Sigmoid colon (tissue), 6 donors: ENCODE measurements at regions not wholly inside any gene's neighbourhood (a gene's known extent, or its start where the extent isn't known, plus 50 kb on each side); places are given as distances from the start of the nearest gene placed in this dataset.

Experiments used
- DNase-seq: peaks from one replicate; pipeline ENCODE4 v3.0.0-alpha.2; 2019
- H3K27ac ChIP-seq, 4 donors: fragments of 200-600 bp; sonication (generic); one replicate each; pipeline ENCODE4 v1.5.1; 2016 to 2019; ENCODE audit warnings: mild to moderate bottlenecking in 1 of 4
- H3K27me3 ChIP-seq, 3 donors: fragments of 200-600 bp; sonication (generic); one replicate each; pipeline ENCODE4 v1.5.1; 2019; ENCODE audit warnings: mild to moderate bottlenecking in 1 of 3
- H3K36me3 ChIP-seq, 4 donors: fragments of 200-600 bp; sonication (generic); one replicate each; pipeline ENCODE4 v1.5.1; 2016 to 2019
- H3K4me1 ChIP-seq, 4 donors: fragments of 200-600 bp; sonication (generic); one replicate each; pipeline ENCODE4 v1.5.1; 2017 to 2019
- H3K4me3 ChIP-seq, 4 donors: fragments of 200-600 bp; sonication (generic); one replicate each; pipeline ENCODE4 v1.5.1; 2017 to 2019; ENCODE audit warnings: mild to moderate bottlenecking in 2 of 4, moderate library complexity in 1 of 4
- H3K9me3 ChIP-seq, 4 donors: fragments of 200-600 bp in 3 of 4; sonication (generic) in 3 of 4; one replicate each; pipeline versions ENCODE4 v1.5.1 to v1.6.1; 2013 to 2019
- EP300 ChIP-seq, 4 donors: sonication (generic); formaldehyde crosslinking; IDR thresholded peaks; one replicate each; pipeline ENCODE4 v1.6.1; 2017; ENCODE audit warnings: antibody characterized with exemption in 4 of 4
- POLR2A ChIP-seq, 2 donors: fragments of 450-650 bp; IDR thresholded peaks; one replicate each; pipeline ENCODE4 v1.6.1; 2016; ENCODE audit warnings: antibody characterized with exemption in 2 of 2, mild to moderate bottlenecking in 2 of 2, moderate library complexity in 2 of 2
- POLR2AphosphoS5 ChIP-seq, 4 donors: sonication (generic); formaldehyde crosslinking; IDR thresholded peaks; one replicate each; pipeline ENCODE4 v1.6.1; 2017; ENCODE audit warnings: antibody characterized with exemption in 4 of 4
- WGBS, 2 donors: extraction: QIAGEN DNeasy Blood & Tissue Kit; methylation state at CpG; one replicate each; pipeline ENCODE4 v1.1.7; 2013; 5-methylcytosine and 5-hydroxymethylcytosine counted together
- intact Hi-C: fragments of 100-400 bp; cut with DNase I; formaldehyde crosslinking; loops from one replicate; pipeline ENCODE4 v1.15.1; 2023
- TF ChIP-seq, protein P1 (sequence below), 4 experiments: fragments of 450-650 bp in 3 of 4; fragments of 200-600 bp in 1 of 4; IDR thresholded peaks; one replicate each; pipeline ENCODE4 v1.5.1; 2016 to 2019; ENCODE audit warnings: antibody characterized with exemption in 4 of 4, mild to moderate bottlenecking in 3 of 4, moderate library complexity in 2 of 4
- donor health status: healthy with polysubstance abuse.
- donor health status: healthy.

DNA sequence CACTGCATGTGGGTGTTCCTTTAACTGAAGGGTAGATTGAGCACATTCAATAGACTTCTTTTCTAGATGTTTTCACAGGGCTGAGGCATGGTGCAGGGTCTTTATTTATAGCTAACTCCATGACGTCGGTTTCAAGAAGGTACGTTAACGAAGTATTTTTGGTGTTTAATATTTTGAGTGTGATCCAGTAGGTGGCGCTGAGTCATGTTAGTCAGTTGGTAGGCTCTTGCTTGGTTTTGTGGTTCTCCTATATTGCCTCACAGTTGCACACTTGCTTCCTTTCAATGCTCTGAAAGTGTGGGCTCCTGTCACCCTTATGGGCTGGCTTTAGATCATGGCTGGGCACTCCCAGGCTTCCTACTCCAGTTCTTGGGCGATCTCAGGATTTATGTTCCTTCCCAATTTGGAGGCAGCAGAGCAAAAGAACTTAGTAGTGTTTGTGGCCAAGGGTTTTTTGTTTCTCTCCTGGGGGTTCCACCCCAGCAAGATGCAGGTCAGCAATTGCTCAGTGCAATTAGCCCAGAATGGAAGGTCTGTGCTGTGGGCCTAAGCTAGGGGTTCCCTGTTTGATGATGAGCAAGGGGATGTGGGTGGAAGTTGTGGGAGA, 471.6 kb upstream of the FOXG1 start:
- Histone ChIP-seq H3K4me3 (no peak overlapping the region), H3K9me3 (peaks cover 0 to 2% (median 0%) of the 10 kb centered on the region in 4 donors), H3K4me1 (no peaks in the 10 kb centered on the region), H3K36me3 (no peaks in the 10 kb centered on the region), H3K27me3 (no peaks in the 10 kb centered on the region), H3K27ac (no peak overlapping the region)
- no peak for DNase-seq
- WGBS, 2 donors, result 28 to 46% methylated on average over 6 of the region's 6 CpGs
- intact Hi-C loops, result no loop called here
- TF ChIP-seq, protein P1, sequence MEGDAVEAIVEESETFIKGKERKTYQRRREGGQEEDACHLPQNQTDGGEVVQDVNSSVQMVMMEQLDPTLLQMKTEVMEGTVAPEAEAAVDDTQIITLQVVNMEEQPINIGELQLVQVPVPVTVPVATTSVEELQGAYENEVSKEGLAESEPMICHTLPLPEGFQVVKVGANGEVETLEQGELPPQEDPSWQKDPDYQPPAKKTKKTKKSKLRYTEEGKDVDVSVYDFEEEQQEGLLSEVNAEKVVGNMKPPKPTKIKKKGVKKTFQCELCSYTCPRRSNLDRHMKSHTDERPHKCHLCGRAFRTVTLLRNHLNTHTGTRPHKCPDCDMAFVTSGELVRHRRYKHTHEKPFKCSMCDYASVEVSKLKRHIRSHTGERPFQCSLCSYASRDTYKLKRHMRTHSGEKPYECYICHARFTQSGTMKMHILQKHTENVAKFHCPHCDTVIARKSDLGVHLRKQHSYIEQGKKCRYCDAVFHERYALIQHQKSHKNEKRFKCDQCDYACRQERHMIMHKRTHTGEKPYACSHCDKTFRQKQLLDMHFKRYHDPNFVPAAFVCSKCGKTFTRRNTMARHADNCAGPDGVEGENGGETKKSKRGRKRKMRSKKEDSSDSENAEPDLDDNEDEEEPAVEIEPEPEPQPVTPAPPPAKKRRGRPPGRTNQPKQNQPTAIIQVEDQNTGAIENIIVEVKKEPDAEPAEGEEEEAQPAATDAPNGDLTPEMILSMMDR (IDR thresholded peaks at IDR 0.05), result no peak
- no peak for TF ChIP-seq POLR2AphosphoS5 (IDR thresholded peaks at IDR 0.05)
- TF ChIP-seq POLR2A (IDR thresholded peaks at IDR 0.05), result no peak
- no peak for TF ChIP-seq EP300 (IDR thresholded peaks at IDR 0.05)

DNA sequence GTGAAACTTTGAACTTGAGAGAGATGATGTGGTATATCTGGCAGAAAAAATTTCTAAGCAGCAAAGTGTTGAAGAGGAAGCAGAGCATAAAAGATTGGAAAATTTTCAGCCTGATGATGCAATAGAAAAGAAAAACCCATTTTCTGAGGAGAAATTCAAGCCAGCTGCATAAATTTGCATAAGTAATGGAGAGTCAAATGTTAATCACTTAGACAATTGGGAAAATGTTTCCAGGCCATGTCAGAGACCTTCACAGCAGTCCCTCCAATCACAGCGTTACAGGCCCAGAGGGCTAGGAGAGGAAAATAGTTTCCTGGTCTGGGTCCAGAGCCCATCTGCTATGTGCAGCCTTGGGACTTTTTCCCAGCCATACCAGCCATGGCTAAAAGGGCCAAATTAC, 469.0 kb upstream of the FOXG1 start:
- no peak for TF ChIP-seq POLR2AphosphoS5 (IDR thresholded peaks at IDR 0.05)
- TF ChIP-seq EP300 (IDR thresholded peaks at IDR 0.05), result no peak
- TF ChIP-seq, protein P1 (IDR thresholded peaks at IDR 0.05), result no peak
- TF ChIP-seq POLR2A (IDR thresholded peaks at IDR 0.05), result no peak
- 80 to 93% methylated on average over 1 of the region's 1 CpG for WGBS, 2 donors
- Histone ChIP-seq H3K4me1 (no peaks in the 10 kb centered on the region), H3K4me3 (no peak overlapping the region), H3K27ac (no peak overlapping the region), H3K36me3 (no peaks in the 10 kb centered on the region), H3K27me3 (no peaks in the 10 kb centered on the region), H3K9me3 (no peaks in the 10 kb centered on the region)
- intact Hi-C loops, result no loop called here
- DNase-seq, result no peak

DNA sequence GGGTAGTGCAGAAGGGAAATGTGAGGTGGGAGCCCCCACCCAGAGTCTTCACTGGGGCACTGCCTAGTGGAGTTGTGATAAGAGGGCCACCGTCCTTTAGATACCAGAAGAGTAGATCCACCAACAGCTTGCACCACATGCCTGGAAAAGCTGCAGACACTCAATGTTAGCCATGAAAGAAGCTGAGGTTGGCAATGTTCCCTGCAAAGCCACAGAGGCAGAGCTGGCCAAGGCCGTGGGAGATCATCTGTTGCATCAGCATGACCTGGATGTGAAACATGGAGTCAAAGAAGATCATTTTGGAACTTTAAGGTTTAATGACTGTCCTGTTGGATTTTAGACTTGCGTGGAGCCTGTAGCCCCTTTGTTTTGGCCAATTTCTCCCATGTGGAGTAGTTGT, 468.4 kb upstream of the FOXG1 start:
- intact Hi-C loops, result no loop called here
- WGBS, 2 donors, result 77 to 86% methylated on average over 3 of the region's 3 CpGs
- TF ChIP-seq POLR2AphosphoS5 (IDR thresholded peaks at IDR 0.05), result no peak
- no peak for TF ChIP-seq EP300 (IDR thresholded peaks at IDR 0.05)
- no peak for TF ChIP-seq POLR2A (IDR thresholded peaks at IDR 0.05)
- TF ChIP-seq, protein P1 (IDR thresholded peaks at IDR 0.05), result no peak
- DNase-seq, result no peak
- Histone ChIP-seq H3K9me3 (no peaks in the 10 kb centered on the region), H3K27ac (no peak overlapping the region), H3K4me3 (no peak overlapping the region), H3K4me1 (no peaks in the 10 kb centered on the region), H3K36me3 (no peaks in the 10 kb centered on the region), H3K27me3 (no peaks in the 10 kb centered on the region)

DNA sequence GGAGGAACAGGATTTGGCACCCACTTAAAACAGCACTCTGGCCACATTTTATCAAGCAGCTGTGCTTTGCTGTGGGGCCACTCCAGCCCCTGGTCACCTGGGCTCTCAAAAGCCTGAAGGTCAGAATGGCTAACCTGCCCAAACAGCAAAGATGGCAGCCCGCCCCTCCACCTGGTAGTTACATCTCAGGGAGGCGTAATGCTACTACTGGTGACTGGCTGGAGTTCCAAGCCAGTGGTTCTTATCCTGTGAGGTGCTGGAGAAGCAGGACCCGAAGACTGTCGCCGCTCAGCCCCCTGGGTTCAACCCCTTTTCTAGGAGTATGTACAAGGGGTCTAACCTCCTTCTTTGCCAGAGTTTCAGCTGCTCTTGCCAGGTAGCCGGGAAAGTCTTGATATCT, 467.4 kb upstream of the FOXG1 start:
- intact Hi-C loops, result no loop called here
- TF ChIP-seq POLR2A (IDR thresholded peaks at IDR 0.05) (no peak), POLR2AphosphoS5 (IDR thresholded peaks at IDR 0.05) (no peak), EP300 (IDR thresholded peaks at IDR 0.05) (no peak)
- TF ChIP-seq, protein P1 (IDR thresholded peaks at IDR 0.05), result no peak
- Histone ChIP-seq H3K9me3 (no peaks in the 10 kb centered on the region), H3K36me3 (no peaks in the 10 kb centered on the region), H3K4me3 (no peak overlapping the region), H3K4me1 (no peaks in the 10 kb centered on the region), H3K27me3 (no peaks in the 10 kb centered on the region), H3K27ac (no peak overlapping the region)
- peak; percentile 56 for DNase-seq
- WGBS, 2 donors, result 89 to 92% methylated on average over 6 of the region's 6 CpGs

DNA sequence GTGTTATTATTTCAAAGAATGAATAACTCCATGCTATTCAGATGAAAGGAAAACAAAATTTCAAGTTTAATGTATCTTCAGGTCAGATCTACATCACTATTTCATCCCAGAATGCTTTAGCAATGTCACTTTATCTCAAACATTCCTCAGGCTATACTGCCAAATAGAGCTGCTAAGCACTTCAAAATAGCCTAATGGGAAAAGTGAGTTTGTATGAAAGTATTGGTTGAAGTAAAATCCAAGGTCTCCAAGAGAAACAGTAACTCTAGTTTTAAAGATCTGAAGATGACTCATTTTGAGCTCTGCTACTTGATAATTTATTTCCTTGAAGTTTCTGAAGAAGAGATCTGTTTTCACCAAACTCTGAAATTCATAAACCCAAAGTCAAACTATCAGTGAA, 466.2 kb upstream of the FOXG1 start:
- no peak for DNase-seq
- Histone ChIP-seq H3K9me3 (no peaks in the 10 kb centered on the region), H3K27ac (no peak overlapping the region), H3K4me3 (no peak overlapping the region), H3K36me3 (no peaks in the 10 kb centered on the region), H3K4me1 (no peaks in the 10 kb centered on the region), H3K27me3 (no peaks in the 10 kb centered on the region)
- TF ChIP-seq, protein P1 (IDR thresholded peaks at IDR 0.05), result no peak
- no peak for TF ChIP-seq POLR2AphosphoS5 (IDR thresholded peaks at IDR 0.05)
- no peak for TF ChIP-seq EP300 (IDR thresholded peaks at IDR 0.05)
- no peak for TF ChIP-seq POLR2A (IDR thresholded peaks at IDR 0.05)
- intact Hi-C loops, result no loop called here
